ENCODE measurements at regions not wholly inside any gene's neighbourhood (a gene's known extent, or its start where the extent isn't known, plus 50 kb on each side); places are given as distances from the start of the nearest gene placed in this dataset.

GRCh38 chr4:53674903-53675302 lies 83.6 kb upstream of the LNX1 start:
- no peak for TF ChIP-seq CTCF (IDR thresholded peaks at IDR 0.05; ENCODE audit: insufficient read depth, low read depth, low read length, missing control alignments)
- H3K4me3 ChIP-seq (ENCODE audit: low read depth, low read length) = no peak overlapping the region
- no peak for DNase-seq (ENCODE audit: low read depth)

- DNase-seq (ENCODE audit: low read depth) = no peak
- no peak for TF ChIP-seq CTCF (IDR thresholded peaks at IDR 0.05; ENCODE audit: insufficient read depth, low read depth, low read length, missing control alignments)
- no peak overlapping the region for H3K4me3 ChIP-seq (ENCODE audit: low read depth, low read length)
Observed at GRCh38 chr4:53672873-53673272, 81.6 kb upstream of the LNX1 start.

GRCh38 chr4:53671757-53672156 lies 80.5 kb upstream of the LNX1 start:
- no peak for DNase-seq (ENCODE audit: low read depth)
- TF ChIP-seq CTCF (IDR thresholded peaks at IDR 0.05; ENCODE audit: insufficient read depth, low read depth, low read length, missing control alignments) = no peak
- H3K4me3 ChIP-seq (ENCODE audit: low read depth, low read length) = no peak overlapping the region

GRCh38 chr4:53659737-53660136 lies 68.5 kb upstream of the LNX1 start:
- no peak overlapping the region for H3K4me3 ChIP-seq (ENCODE audit: low read depth, low read length)
- TF ChIP-seq CTCF (IDR thresholded peaks at IDR 0.05; ENCODE audit: insufficient read depth, low read depth, low read length, missing control alignments) = no peak
- DNase-seq (ENCODE audit: low read depth) = no peak

- DNase-seq (ENCODE audit: low read depth) = no peak
- H3K4me3 ChIP-seq (ENCODE audit: low read depth, low read length) = no peak overlapping the region
- TF ChIP-seq CTCF (IDR thresholded peaks at IDR 0.05; ENCODE audit: insufficient read depth, low read depth, low read length, missing control alignments) = no peak
Observed at GRCh38 chr4:53659112-53659511, 67.8 kb upstream of the LNX1 start.

- no peak for TF ChIP-seq CTCF (IDR thresholded peaks at IDR 0.05; ENCODE audit: insufficient read depth, low read depth, low read length, missing control alignments)
- DNase-seq (ENCODE audit: low read depth) = no peak
- no peak overlapping the region for H3K4me3 ChIP-seq (ENCODE audit: low read depth, low read length)
Observed at GRCh38 chr4:53658029-53658428, 66.7 kb upstream of the LNX1 start.

- no peak overlapping the region for H3K4me3 ChIP-seq (ENCODE audit: low read depth, low read length)
- no peak for TF ChIP-seq CTCF (IDR thresholded peaks at IDR 0.05; ENCODE audit: insufficient read depth, low read depth, low read length, missing control alignments)
- no peak for DNase-seq (ENCODE audit: low read depth)
Observed at GRCh38 chr4:53656421-53656981, 65.2 kb upstream of the LNX1 start.

All from GM12865 (cell line).